T-cell (primary cell): ENCODE measurements at regions not wholly inside any gene's neighbourhood (a gene's known extent, or its start where the extent isn't known, plus 50 kb on each side); places are given as distances from the start of the nearest gene placed in this dataset.

ENCODE experiments used
- ATAC-seq, 4 experiments: fragments of 200-7000 bp in 3 of 4; fragments of 150-1000 bp in 1 of 4; cut with Tn5 transposase; replicated peaks in 1 of 4; 1 replicate in 3 of 4; 2 replicates in 1 of 4; pipeline ENCODE4 v1.10.0; 2021; ENCODE audit warnings: moderate library complexity in 3 of 4, mild to moderate bottlenecking in 2 of 4, moderate number of reproducible peaks in 1 of 4
- CTCF ChIA-PET, 2 donors: fragments of 300-600 bp; sonication (Branson Sonifier 250); formaldehyde crosslinking; loops; one replicate each; lab custom pipeline; 2022; ENCODE audit warnings: antibody characterized with exemption in 2 of 2; lab: Charles Lee
- POLR2A ChIA-PET, 2 donors: fragments of 300-600 bp; sonication (Branson Sonifier 250); formaldehyde crosslinking; loops; one replicate each; lab custom pipeline; 2022; ENCODE audit warnings: antibody characterized with exemption in 2 of 2; lab: Charles Lee
- DNase-seq, 35 experiments: peaks; one replicate each; pipeline versions ENCODE4 v3.0.0 to v3.0.0-alpha.2; 2013 to 2023
- H3K27ac ChIP-seq: one replicate; pipeline ENCODE4 v1.5.1; 2013; ENCODE audit warnings: low read length
- H3K27me3 ChIP-seq, 2 experiments: replicated peaks in 1 of 2; 1 replicate in 1 of 2; 2 replicates in 1 of 2; pipeline versions ENCODE4 v1.6.1 to v1.7.0; 2013; ENCODE audit warnings: low read length in 1 of 2, mixed read lengths in 1 of 2; ENCODE audit not compliant: control insufficient read depth in 2 of 2, insufficient read depth in 2 of 2; ENCODE audit errors: extremely low read depth in 1 of 2
- H3K36me3 ChIP-seq, 2 donors: 1 replicate in 1 of 2; 2 replicates in 1 of 2; pipeline versions ENCODE4 v1.6.1 to v1.7.0; 2013; ENCODE audit warnings: low read length in 1 of 2; ENCODE audit not compliant: control insufficient read depth in 2 of 2, insufficient read depth in 1 of 2; ENCODE audit errors: extremely low read depth in 1 of 2
- H3K4me1 ChIP-seq, 2 experiments: 1 replicate in 1 of 2; 2 replicates in 1 of 2; pipeline versions ENCODE4 v1.6.1 to v1.7.0; 2013; ENCODE audit warnings: low read length in 2 of 2, mixed read lengths in 1 of 2; ENCODE audit not compliant: insufficient read depth in 2 of 2, control insufficient read depth in 1 of 2; ENCODE audit errors: extremely low read depth in 1 of 2
- H3K4me3 ChIP-seq, 2 donors: 1 replicate in 1 of 2; 2 replicates in 1 of 2; pipeline versions ENCODE4 v1.5.1 to v1.7.0; 2013; ENCODE audit warnings: mild to moderate bottlenecking in 2 of 2, low read length in 1 of 2, moderate library complexity in 1 of 2; ENCODE audit not compliant: control insufficient read depth in 1 of 2; ENCODE audit errors: extremely low read depth in 1 of 2
- H3K9me3 ChIP-seq: 2 replicates; pipeline ENCODE4 v1.7.0; 2013
- H3K27ac Mint-ChIP-seq, 2 donors: one replicate each; pipeline ENCODE4 v1.8.0; 2020 to 2021; ENCODE audit warnings: mild to moderate bottlenecking in 2 of 2, mixed read lengths in 2 of 2
- H3K27me3 Mint-ChIP-seq, 2 donors: one replicate each; pipeline ENCODE4 v1.8.0; 2021 to 2022; ENCODE audit warnings: mixed read lengths in 2 of 2
- H3K36me3 Mint-ChIP-seq: one replicate; pipeline ENCODE4 v1.8.0; 2021; ENCODE audit warnings: mixed read lengths
- H3K4me1 Mint-ChIP-seq, 3 donors: one replicate each; pipeline ENCODE4 v1.8.0; 2020 to 2022; ENCODE audit warnings: mixed read lengths in 3 of 3, mild to moderate bottlenecking in 1 of 3
- H3K4me3 Mint-ChIP-seq, 3 donors: one replicate each; pipeline ENCODE4 v1.8.0; 2020 to 2022; ENCODE audit warnings: mild to moderate bottlenecking in 3 of 3, mixed read lengths in 3 of 3, moderate library complexity in 3 of 3
- H3K9me3 Mint-ChIP-seq, 3 donors: one replicate each; pipeline ENCODE4 v1.8.0; 2020 to 2022; ENCODE audit warnings: mixed read lengths in 3 of 3
- WGBS: methylation state at CpG from one replicate; pipeline ENCODE4 v1.1.5; 2013; ENCODE audit warnings: missing lambda C conversion rate; ENCODE audit not compliant: insufficient coverage; 5-methylcytosine and 5-hydroxymethylcytosine counted together

GRCh38 chr21:37994211-37994610 lies 78.0 kb upstream of the KCNJ6 start:
- DNase-seq (no peak), ATAC-seq (no peak)
- Histone ChIP-seq H3K4me1 (no peaks in the 10 kb centered on the region), H3K27ac (no peak overlapping the region), H3K27me3 (no peaks in the 10 kb centered on the region), H3K9me3 (no peaks in the 10 kb centered on the region), H3K4me3 (no peak overlapping the region), H3K36me3 (no peaks in the 10 kb centered on the region)
- WGBS = 50% methylated on average over 1 of the region's 4 CpGs
- H3K27ac Mint-ChIP-seq = no peak overlapping the region
- POLR2A ChIA-PET = no interaction called here
- H3K27me3 Mint-ChIP-seq = peaks cover 10 to 34% of the 10 kb centered on the region in 2 donors
- no peaks in the 10 kb centered on the region for H3K9me3 Mint-ChIP-seq
- CTCF ChIA-PET = no interaction called here
- no peaks in the 10 kb centered on the region for H3K4me1 Mint-ChIP-seq
- no peak overlapping the region for H3K4me3 Mint-ChIP-seq
- H3K36me3 Mint-ChIP-seq = no peaks in the 10 kb centered on the region

- ATAC-seq (no peak), DNase-seq (no peak)
- ChIA-PET CTCF (no interaction called here), POLR2A (no interaction called here)
- Mint-ChIP-seq H3K4me1 (no peaks in the 10 kb centered on the region), H3K4me3 (no peak overlapping the region), H3K9me3 (peaks cover 6 to 9% (median 6%) of the 10 kb centered on the region in 3 donors), H3K27me3 (peaks cover 4 to 21% of the 10 kb centered on the region in 2 donors), H3K36me3 (no peaks in the 10 kb centered on the region), H3K27ac (no peak overlapping the region)
- H3K9me3 ChIP-seq = no peaks in the 10 kb centered on the region
- WGBS = 90% methylated on average over 3 of the region's 4 CpGs
- no peak overlapping the region for H3K4me3 ChIP-seq
- no peaks in the 10 kb centered on the region for H3K36me3 ChIP-seq
- peaks cover 0 to 5% of the 10 kb centered on the region in 2 experiments for H3K27me3 ChIP-seq
- H3K4me1 ChIP-seq = no peaks in the 10 kb centered on the region
- H3K27ac ChIP-seq = no peak overlapping the region
These were observed 96.4 kb upstream of the KCNJ6 start for GRCh38 chr21:38012672-38013071.

GRCh38 chr21:38013741-38014140 lies 97.5 kb upstream of the KCNJ6 start:
- Mint-ChIP-seq H3K4me3 (no peak overlapping the region), H3K27ac (no peak overlapping the region), H3K27me3 (peaks cover 4 to 28% of the 10 kb centered on the region in 2 donors), H3K4me1 (no peaks in the 10 kb centered on the region), H3K9me3 (peaks cover 6 to 11% (median 7%) of the 10 kb centered on the region in 3 donors), H3K36me3 (no peaks in the 10 kb centered on the region)
- H3K27me3 ChIP-seq = peaks cover 0 to 5% of the 10 kb centered on the region in 2 experiments
- no peaks in the 10 kb centered on the region for H3K9me3 ChIP-seq
- no peak for DNase-seq
- CTCF ChIA-PET = no interaction called here
- no peaks in the 10 kb centered on the region for H3K36me3 ChIP-seq
- POLR2A ChIA-PET = no interaction called here
- H3K4me3 ChIP-seq = no peak overlapping the region
- ATAC-seq = no peak
- no peak overlapping the region for H3K27ac ChIP-seq
- no peaks in the 10 kb centered on the region for H3K4me1 ChIP-seq
- 45% methylated on average over 3 of the region's 4 CpGs for WGBS

- H3K36me3 ChIP-seq = no peaks in the 10 kb centered on the region
- no peak overlapping the region for H3K4me3 Mint-ChIP-seq
- no peaks in the 10 kb centered on the region for H3K4me1 Mint-ChIP-seq
- peaks cover 0 to 5% of the 10 kb centered on the region in 2 experiments for H3K27me3 ChIP-seq
- DNase-seq (no peak), ATAC-seq (no peak)
- ChIA-PET CTCF (no interaction called here), POLR2A (no interaction called here)
- H3K27me3 Mint-ChIP-seq = peaks cover 4 to 28% of the 10 kb centered on the region in 2 donors
- no peaks in the 10 kb centered on the region for H3K9me3 ChIP-seq
- no peaks in the 10 kb centered on the region for H3K36me3 Mint-ChIP-seq
- no peak overlapping the region for H3K4me3 ChIP-seq
- H3K4me1 ChIP-seq = no peaks in the 10 kb centered on the region
- peaks cover 6 to 12% (median 7%) of the 10 kb centered on the region in 3 donors for H3K9me3 Mint-ChIP-seq
- WGBS = no CpG with 5 or more reads among the region's 1 CpG
- H3K27ac Mint-ChIP-seq = no peak overlapping the region
- H3K27ac ChIP-seq = no peak overlapping the region
These were observed 98.0 kb upstream of the KCNJ6 start for GRCh38 chr21:38014298-38014697.

GRCh38 chr21:38027901-38028498 lies 111.7 kb upstream of the KCNJ6 start:
- no peaks in the 10 kb centered on the region for H3K27me3 ChIP-seq
- no peak overlapping the region for H3K27ac Mint-ChIP-seq
- ATAC-seq (no peak), DNase-seq (no peak)
- ChIA-PET CTCF (no interaction called here), POLR2A (no interaction called here)
- H3K27ac ChIP-seq = no peak overlapping the region
- H3K4me3 ChIP-seq = no peak overlapping the region
- H3K36me3 ChIP-seq = no peaks in the 10 kb centered on the region
- WGBS = 85% methylated on average over 3 of the region's 6 CpGs
- no peaks in the 10 kb centered on the region for H3K4me1 ChIP-seq
- no peaks in the 10 kb centered on the region for H3K36me3 Mint-ChIP-seq
- no peaks in the 10 kb centered on the region for H3K9me3 Mint-ChIP-seq
- H3K4me1 Mint-ChIP-seq = no peaks in the 10 kb centered on the region
- no peak overlapping the region for H3K4me3 Mint-ChIP-seq
- peaks cover 6 to 7% of the 10 kb centered on the region in 2 donors for H3K27me3 Mint-ChIP-seq
- no peaks in the 10 kb centered on the region for H3K9me3 ChIP-seq

GRCh38 chr21:38032082-38032801 lies 116.0 kb upstream of the KCNJ6 start:
- H3K4me3 ChIP-seq = no peak overlapping the region
- no peaks in the 10 kb centered on the region for H3K36me3 ChIP-seq
- ATAC-seq (no peak), DNase-seq (no peak)
- peaks cover 8 to 10% of the 10 kb centered on the region in 2 donors for H3K27me3 Mint-ChIP-seq
- no peaks in the 10 kb centered on the region for H3K4me1 ChIP-seq
- H3K4me3 Mint-ChIP-seq = no peak overlapping the region
- no peaks in the 10 kb centered on the region for H3K4me1 Mint-ChIP-seq
- no peaks in the 10 kb centered on the region for H3K36me3 Mint-ChIP-seq
- H3K27ac ChIP-seq = no peak overlapping the region
- H3K9me3 Mint-ChIP-seq = no peaks in the 10 kb centered on the region
- no peaks in the 10 kb centered on the region for H3K27me3 ChIP-seq
- WGBS = 50% methylated on average over 2 of the region's 4 CpGs
- ChIA-PET POLR2A (no interaction called here), CTCF (no interaction called here)
- H3K9me3 ChIP-seq = no peaks in the 10 kb centered on the region
- H3K27ac Mint-ChIP-seq = no peak overlapping the region
